ENCODE measurements at regions not wholly inside any gene's neighbourhood (a gene's known extent, or its start where the extent isn't known, plus 50 kb on each side); places are given as distances from the start of the nearest gene placed in this dataset.

DNA sequence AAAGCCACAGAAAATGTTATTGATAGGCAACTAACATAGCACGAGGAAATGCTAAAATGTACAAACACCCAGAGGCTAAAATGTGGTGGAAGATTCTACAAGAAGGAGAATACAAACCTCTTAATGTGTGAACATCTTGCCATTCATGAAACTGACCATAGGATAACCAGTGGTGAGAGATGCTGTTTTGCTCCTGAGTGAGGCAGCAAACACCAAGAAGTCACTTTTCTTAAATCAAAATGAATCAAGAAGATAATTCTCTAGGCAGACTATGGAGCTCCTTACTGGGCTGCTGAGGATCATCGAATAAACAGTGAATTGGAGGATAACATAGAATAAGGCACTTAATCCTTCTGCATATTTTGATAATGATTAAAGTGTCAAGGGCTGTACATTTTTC lies 375.4 kb upstream of the SLITRK6 start:
- TF ChIP-seq EZH2 (IDR thresholded peaks at IDR 0.05; ENCODE audit: low read length), result no peak
- TF ChIP-seq, protein P1, sequence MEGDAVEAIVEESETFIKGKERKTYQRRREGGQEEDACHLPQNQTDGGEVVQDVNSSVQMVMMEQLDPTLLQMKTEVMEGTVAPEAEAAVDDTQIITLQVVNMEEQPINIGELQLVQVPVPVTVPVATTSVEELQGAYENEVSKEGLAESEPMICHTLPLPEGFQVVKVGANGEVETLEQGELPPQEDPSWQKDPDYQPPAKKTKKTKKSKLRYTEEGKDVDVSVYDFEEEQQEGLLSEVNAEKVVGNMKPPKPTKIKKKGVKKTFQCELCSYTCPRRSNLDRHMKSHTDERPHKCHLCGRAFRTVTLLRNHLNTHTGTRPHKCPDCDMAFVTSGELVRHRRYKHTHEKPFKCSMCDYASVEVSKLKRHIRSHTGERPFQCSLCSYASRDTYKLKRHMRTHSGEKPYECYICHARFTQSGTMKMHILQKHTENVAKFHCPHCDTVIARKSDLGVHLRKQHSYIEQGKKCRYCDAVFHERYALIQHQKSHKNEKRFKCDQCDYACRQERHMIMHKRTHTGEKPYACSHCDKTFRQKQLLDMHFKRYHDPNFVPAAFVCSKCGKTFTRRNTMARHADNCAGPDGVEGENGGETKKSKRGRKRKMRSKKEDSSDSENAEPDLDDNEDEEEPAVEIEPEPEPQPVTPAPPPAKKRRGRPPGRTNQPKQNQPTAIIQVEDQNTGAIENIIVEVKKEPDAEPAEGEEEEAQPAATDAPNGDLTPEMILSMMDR (optimal IDR thresholded peaks at IDR 0.05 in 1 of 3, IDR thresholded peaks at IDR 0.05 in 1 of 3, conservative IDR thresholded peaks at IDR 0.05 in 1 of 3; ENCODE audit: extremely low read depth in 1 of 3, insufficient read depth in 2 of 3, low read length in 3 of 3), result no peak

Data from keratinocyte (primary cell).